ENCODE measurements at regions not wholly inside any gene's neighbourhood (a gene's known extent, or its start where the extent isn't known, plus 50 kb on each side); places are given as distances from the start of the nearest gene placed in this dataset.

GRCh38 chr16:35296962-35297653 is 1837.7 kb downstream of the TP53TG3F start:
- no peak for TF ChIP-seq CTCF (IDR thresholded peaks at IDR 0.05)
- H3K9me3 Mint-ChIP-seq, result peaks cover 12% of the 10 kb centered on the region
- H3K4me3 Mint-ChIP-seq, result no peak overlapping the region
- no peaks in the 10 kb centered on the region for H3K36me3 Mint-ChIP-seq (ENCODE audit: low read depth)
- H3K27ac Mint-ChIP-seq, result no peak overlapping the region
- no peaks in the 10 kb centered on the region for H3K27me3 Mint-ChIP-seq
- ATAC-seq (no peak), DNase-seq (no peak)
- H3K4me1 Mint-ChIP-seq (ENCODE audit: low read depth), result no peaks in the 10 kb centered on the region
- intact Hi-C loops (cut with micrococcal nuclease), result no loop called here
- ChIA-PET CTCF (no interaction called here), POLR2A (no interaction called here)

- intact Hi-C loops (cut with micrococcal nuclease), result no loop called here
- no peaks in the 10 kb centered on the region for H3K36me3 Mint-ChIP-seq (ENCODE audit: low read depth)
- no peak for TF ChIP-seq CTCF (IDR thresholded peaks at IDR 0.05)
- POLR2A ChIA-PET, result no interaction called here
- peaks cover 12% of the 10 kb centered on the region for H3K9me3 Mint-ChIP-seq
- H3K27me3 Mint-ChIP-seq, result no peaks in the 10 kb centered on the region
- ATAC-seq, result no peak
- no peak overlapping the region for H3K27ac Mint-ChIP-seq
- CTCF ChIA-PET, result no interaction called here
- H3K4me3 Mint-ChIP-seq, result no peak overlapping the region
- DNase-seq, result no peak
- no peaks in the 10 kb centered on the region for H3K4me1 Mint-ChIP-seq (ENCODE audit: low read depth)
Measured at GRCh38 chr16:35298460-35299243, 1839.2 kb downstream of the TP53TG3F start.

DNA sequence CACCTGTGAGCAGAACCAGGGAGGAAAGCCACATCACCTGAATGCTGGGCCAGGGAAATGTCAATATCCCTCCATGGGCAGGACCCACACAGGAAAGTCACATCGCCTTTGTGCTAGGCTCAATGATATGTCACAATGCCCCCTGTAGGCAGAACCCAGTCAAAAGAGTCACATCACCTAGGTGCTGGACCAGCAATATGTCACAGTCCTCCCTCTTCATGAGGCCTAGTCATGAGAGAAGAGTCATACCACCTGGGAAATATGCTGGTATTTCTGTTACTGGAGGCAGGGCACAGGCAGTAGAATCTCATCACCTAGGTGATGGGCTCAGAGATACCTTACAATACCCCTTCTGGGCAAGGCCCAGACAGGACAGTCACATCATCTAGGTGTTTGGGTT is 1843.4 kb downstream of the TP53TG3F start:
- ATAC-seq (no peak), DNase-seq (no peak)
- Mint-ChIP-seq H3K27ac (no peak overlapping the region), H3K4me1 (ENCODE audit: low read depth) (no peaks in the 10 kb centered on the region), H3K27me3 (no peaks in the 10 kb centered on the region), H3K9me3 (peaks cover 14% of the 10 kb centered on the region), H3K36me3 (ENCODE audit: low read depth) (no peaks in the 10 kb centered on the region), H3K4me3 (no peak overlapping the region)
- no peak for TF ChIP-seq CTCF (IDR thresholded peaks at IDR 0.05)
- intact Hi-C loops (cut with micrococcal nuclease), result no loop called here
- ChIA-PET CTCF (no interaction called here), POLR2A (no interaction called here)

GRCh38 chr16:35305476-35305875 is 1846.1 kb downstream of the TP53TG3F start:
- Mint-ChIP-seq H3K9me3 (peaks cover 15% of the 10 kb centered on the region), H3K27me3 (no peaks in the 10 kb centered on the region), H3K4me1 (ENCODE audit: low read depth) (no peaks in the 10 kb centered on the region), H3K27ac (no peak overlapping the region), H3K36me3 (ENCODE audit: low read depth) (no peaks in the 10 kb centered on the region), H3K4me3 (no peak overlapping the region)
- ChIA-PET CTCF (no interaction called here), POLR2A (no interaction called here)
- intact Hi-C loops (cut with micrococcal nuclease), result no loop called here
- ATAC-seq (no peak), DNase-seq (no peak)
- no peak for TF ChIP-seq CTCF (IDR thresholded peaks at IDR 0.05)

DNA sequence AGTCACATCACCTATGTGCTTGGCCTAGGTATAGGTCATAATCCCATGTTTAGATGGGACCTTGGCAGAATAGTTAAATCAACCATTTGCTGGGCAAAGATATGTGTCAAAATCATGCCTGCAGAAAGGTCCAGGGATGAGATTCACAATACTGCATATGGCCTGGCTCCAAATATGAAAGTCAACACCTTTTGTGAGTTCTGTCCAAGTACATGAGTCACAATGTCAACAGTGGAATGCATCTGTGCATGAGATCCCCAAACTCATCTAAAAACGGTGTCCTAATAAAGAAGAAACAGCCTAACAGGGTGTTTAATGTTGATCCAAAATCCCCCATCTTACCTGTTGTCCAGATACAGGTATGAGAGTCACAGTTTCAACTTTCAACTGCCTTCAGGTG is 1847.5 kb downstream of the TP53TG3F start:
- Mint-ChIP-seq H3K27ac (no peak overlapping the region), H3K36me3 (ENCODE audit: low read depth) (no peaks in the 10 kb centered on the region), H3K4me1 (ENCODE audit: low read depth) (no peaks in the 10 kb centered on the region), H3K9me3 (peaks cover 12% of the 10 kb centered on the region), H3K4me3 (no peak overlapping the region), H3K27me3 (no peaks in the 10 kb centered on the region)
- ChIA-PET CTCF (no interaction called here), POLR2A (no interaction called here)
- intact Hi-C loops (cut with micrococcal nuclease), result no loop called here
- DNase-seq (no peak), ATAC-seq (no peak)
- no peak for TF ChIP-seq CTCF (IDR thresholded peaks at IDR 0.05)

All from activated CD8-positive, alpha-beta T cell treated with anti-CD3 and anti-CD28 coated beads for 36 hours (primary cell).